ENCODE measurements at regions not wholly inside any gene's neighbourhood (a gene's known extent, or its start where the extent isn't known, plus 50 kb on each side); places are given as distances from the start of the nearest gene placed in this dataset.

DNA sequence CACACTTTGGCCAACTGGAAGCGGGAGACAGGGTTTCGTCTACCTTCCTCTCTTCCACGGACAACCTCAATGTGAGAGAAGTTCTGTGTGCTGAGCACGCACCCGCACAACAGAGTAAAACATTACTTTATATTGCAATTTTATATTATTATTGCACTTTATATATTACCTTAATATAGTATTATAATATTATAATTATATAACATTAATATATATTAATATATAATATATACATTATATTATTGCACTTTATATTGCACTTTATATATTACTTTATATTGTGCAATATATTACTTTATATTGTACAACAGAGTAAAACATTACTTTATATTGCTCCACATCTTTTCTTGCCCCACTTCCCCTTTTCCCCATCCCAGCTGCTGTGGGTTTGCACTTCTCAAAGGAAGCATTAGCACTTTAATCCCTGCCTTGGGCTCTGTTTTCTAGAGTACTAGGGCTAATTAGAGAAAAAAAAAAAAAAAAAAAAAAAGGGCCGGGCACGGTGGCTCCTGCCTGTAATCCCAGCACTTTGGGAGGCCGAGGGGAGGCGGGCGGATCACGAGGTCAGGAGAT is 76.4 kb upstream of the SLC4A7 start:
- TF ChIP-seq, protein P1, sequence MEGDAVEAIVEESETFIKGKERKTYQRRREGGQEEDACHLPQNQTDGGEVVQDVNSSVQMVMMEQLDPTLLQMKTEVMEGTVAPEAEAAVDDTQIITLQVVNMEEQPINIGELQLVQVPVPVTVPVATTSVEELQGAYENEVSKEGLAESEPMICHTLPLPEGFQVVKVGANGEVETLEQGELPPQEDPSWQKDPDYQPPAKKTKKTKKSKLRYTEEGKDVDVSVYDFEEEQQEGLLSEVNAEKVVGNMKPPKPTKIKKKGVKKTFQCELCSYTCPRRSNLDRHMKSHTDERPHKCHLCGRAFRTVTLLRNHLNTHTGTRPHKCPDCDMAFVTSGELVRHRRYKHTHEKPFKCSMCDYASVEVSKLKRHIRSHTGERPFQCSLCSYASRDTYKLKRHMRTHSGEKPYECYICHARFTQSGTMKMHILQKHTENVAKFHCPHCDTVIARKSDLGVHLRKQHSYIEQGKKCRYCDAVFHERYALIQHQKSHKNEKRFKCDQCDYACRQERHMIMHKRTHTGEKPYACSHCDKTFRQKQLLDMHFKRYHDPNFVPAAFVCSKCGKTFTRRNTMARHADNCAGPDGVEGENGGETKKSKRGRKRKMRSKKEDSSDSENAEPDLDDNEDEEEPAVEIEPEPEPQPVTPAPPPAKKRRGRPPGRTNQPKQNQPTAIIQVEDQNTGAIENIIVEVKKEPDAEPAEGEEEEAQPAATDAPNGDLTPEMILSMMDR (IDR thresholded peaks at IDR 0.05; ENCODE audit: poor library complexity), result no peak
- TF ChIP-seq EZH2phosphoT487 (IDR thresholded peaks at IDR 0.05; ENCODE audit: low read depth, severe bottlenecking, unreplicated experiment) (no peak), EZH2 (IDR thresholded peaks at IDR 0.05; ENCODE audit: borderline replicate concordance) (no peak)
- Histone ChIP-seq H3K27me3 (no peaks in the 10 kb centered on the region), H4K20me1 (ENCODE audit: insufficient read depth, poor library complexity, severe bottlenecking) (no peaks in the 10 kb centered on the region), H3K9me3 (ENCODE audit: low read depth) (no peaks in the 10 kb centered on the region), H2AFZ (no peak overlapping the region), H3K4me1 (ENCODE audit: insufficient read depth) (peaks cover 5% of the 10 kb centered on the region), H3K79me2 (no peaks in the 10 kb centered on the region), H3K4me3 (no peak overlapping the region), H3K27ac (no peak overlapping the region), H3K9me2 (replicated peaks; ENCODE audit: insufficient read depth) (no peaks in the 10 kb centered on the region), H3K4me2 (no peak overlapping the region), H3K36me3 (replicated peaks; ENCODE audit: insufficient read depth, low read depth) (no peaks in the 10 kb centered on the region)
- no peak for DNase-seq (ENCODE audit: low spot score)
- WGBS (ENCODE audit: low lambda C conversion rate, missing lambda C conversion rate), result 88% methylated on average over 8 of the region's 11 CpGs

DNA sequence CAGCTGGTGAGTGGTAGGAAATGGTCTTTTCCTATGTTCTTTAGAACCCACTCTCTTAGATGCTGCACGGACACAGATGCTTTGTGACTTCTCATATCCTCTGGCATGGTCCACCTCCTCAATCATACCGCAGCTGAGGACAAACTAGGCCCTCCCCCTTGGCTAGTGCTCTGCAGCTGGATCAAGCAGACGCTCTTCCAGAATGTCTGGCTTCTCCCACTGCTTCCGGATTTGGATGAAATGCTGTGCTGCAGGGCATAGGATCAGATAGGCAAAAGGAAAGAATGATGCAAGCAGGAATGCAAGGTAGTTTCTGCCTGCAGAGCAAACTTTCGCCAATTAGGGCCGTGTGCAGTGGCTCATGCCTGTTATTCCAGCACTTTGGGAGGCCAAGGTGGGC is 75.7 kb upstream of the SLC4A7 start:
- Histone ChIP-seq H3K9me3 (ENCODE audit: low read depth) (no peaks in the 10 kb centered on the region), H3K4me3 (no peak overlapping the region), H3K4me2 (no peak overlapping the region), H3K79me2 (no peaks in the 10 kb centered on the region), H3K27ac (no peak overlapping the region), H3K27me3 (no peaks in the 10 kb centered on the region), H2AFZ (no peak overlapping the region), H3K9me2 (replicated peaks; ENCODE audit: insufficient read depth) (no peaks in the 10 kb centered on the region), H3K36me3 (replicated peaks; ENCODE audit: insufficient read depth, low read depth) (no peaks in the 10 kb centered on the region), H4K20me1 (ENCODE audit: insufficient read depth, poor library complexity, severe bottlenecking) (no peaks in the 10 kb centered on the region), H3K4me1 (ENCODE audit: insufficient read depth) (peaks cover 5% of the 10 kb centered on the region)
- TF ChIP-seq, protein P1 (IDR thresholded peaks at IDR 0.05; ENCODE audit: poor library complexity), result no peak
- no peak for TF ChIP-seq EZH2phosphoT487 (IDR thresholded peaks at IDR 0.05; ENCODE audit: low read depth, severe bottlenecking, unreplicated experiment)
- WGBS (ENCODE audit: low lambda C conversion rate, missing lambda C conversion rate), result 54% methylated on average over 6 of the region's 6 CpGs
- DNase-seq (ENCODE audit: low spot score), result peak; percentile 17

DNA sequence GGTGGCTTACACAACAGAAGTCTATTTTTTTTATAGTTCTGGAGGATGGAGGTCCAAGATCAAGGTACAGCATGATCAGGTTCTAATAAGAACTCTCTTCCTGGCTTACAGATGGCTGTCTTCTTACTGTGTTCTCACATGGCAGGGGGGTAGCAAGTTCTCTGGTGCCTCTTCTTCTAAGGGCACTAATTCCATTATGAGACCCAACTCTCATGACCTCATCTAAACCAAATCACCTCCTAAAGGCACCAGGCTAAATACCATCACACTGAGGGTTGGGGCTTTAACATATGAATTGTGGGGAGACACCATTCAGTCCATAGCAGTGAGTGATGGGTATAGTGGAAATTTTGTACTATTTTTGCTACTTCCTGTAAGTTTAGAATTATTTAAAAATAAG is 75.2 kb upstream of the SLC4A7 start:
- Histone ChIP-seq H3K9me3 (ENCODE audit: low read depth) (no peaks in the 10 kb centered on the region), H3K4me3 (no peak overlapping the region), H3K27me3 (no peaks in the 10 kb centered on the region), H3K4me1 (ENCODE audit: insufficient read depth) (peaks cover 5% of the 10 kb centered on the region), H3K9me2 (replicated peaks; ENCODE audit: insufficient read depth) (no peaks in the 10 kb centered on the region), H3K79me2 (no peaks in the 10 kb centered on the region), H2AFZ (no peak overlapping the region), H4K20me1 (ENCODE audit: insufficient read depth, poor library complexity, severe bottlenecking) (no peaks in the 10 kb centered on the region), H3K4me2 (no peak overlapping the region), H3K27ac (no peak overlapping the region), H3K36me3 (replicated peaks; ENCODE audit: insufficient read depth, low read depth) (no peaks in the 10 kb centered on the region)
- no peak for DNase-seq (ENCODE audit: low spot score)
- TF ChIP-seq EZH2phosphoT487 (IDR thresholded peaks at IDR 0.05; ENCODE audit: low read depth, severe bottlenecking, unreplicated experiment) (no peak), EZH2 (IDR thresholded peaks at IDR 0.05; ENCODE audit: borderline replicate concordance) (no peak)
- TF ChIP-seq, protein P1 (IDR thresholded peaks at IDR 0.05; ENCODE audit: poor library complexity), result no peak

DNA sequence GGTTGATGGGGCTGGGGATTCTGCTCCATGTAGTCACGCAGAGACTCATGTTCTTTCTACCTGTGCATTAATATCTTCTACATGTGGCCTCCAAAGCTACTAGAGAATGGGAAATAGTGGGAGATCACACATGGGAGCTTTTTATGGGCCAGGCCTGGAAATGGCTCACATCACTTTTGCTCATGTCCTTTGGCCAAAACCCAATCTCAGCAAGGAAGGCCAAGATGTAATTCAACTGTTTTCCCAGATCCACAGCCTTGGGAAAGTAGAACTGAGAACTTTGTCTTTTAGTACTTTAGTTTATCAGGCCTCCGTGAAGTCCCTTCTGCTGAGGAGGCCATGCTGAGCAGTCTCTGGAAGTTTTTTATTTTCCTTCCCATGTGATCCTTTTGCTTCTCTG is 73.2 kb upstream of the SLC4A7 start:
- Histone ChIP-seq H3K9me3 (ENCODE audit: low read depth) (no peaks in the 10 kb centered on the region), H3K4me3 (no peak overlapping the region), H3K27me3 (no peaks in the 10 kb centered on the region), H3K9me2 (replicated peaks; ENCODE audit: insufficient read depth) (no peaks in the 10 kb centered on the region), H3K4me1 (ENCODE audit: insufficient read depth) (peaks cover 5% of the 10 kb centered on the region), H3K4me2 (no peak overlapping the region), H4K20me1 (ENCODE audit: insufficient read depth, poor library complexity, severe bottlenecking) (no peaks in the 10 kb centered on the region), H3K36me3 (replicated peaks; ENCODE audit: insufficient read depth, low read depth) (no peaks in the 10 kb centered on the region), H3K79me2 (no peaks in the 10 kb centered on the region), H2AFZ (no peak overlapping the region), H3K27ac (peak overlapping the region; percentile 67)
- WGBS (ENCODE audit: low lambda C conversion rate, missing lambda C conversion rate), result 94% methylated on average over 2 of the region's 2 CpGs
- TF ChIP-seq, protein P1 (IDR thresholded peaks at IDR 0.05; ENCODE audit: poor library complexity), result no peak
- no peak for TF ChIP-seq EZH2 (IDR thresholded peaks at IDR 0.05; ENCODE audit: borderline replicate concordance)
- no peak for DNase-seq (ENCODE audit: low spot score)

All from hepatocyte (in vitro differentiated cells).